Prostate gland (tissue), 2 donors: ENCODE measurements at regions not wholly inside any gene's neighbourhood (a gene's known extent, or its start where the extent isn't known, plus 50 kb on each side); places are given as distances from the start of the nearest gene placed in this dataset.

ENCODE experiments used
- POLR2A ChIP-seq: fragments of 450-650 bp; IDR thresholded peaks from one replicate; pipeline ENCODE4 v1.6.1; 2016; ENCODE audit warnings: antibody characterized with exemption, mild to moderate bottlenecking
- POLR2AphosphoS5 ChIP-seq: sonication (generic); formaldehyde crosslinking; IDR thresholded peaks from one replicate; pipeline ENCODE4 v1.6.1; 2017; ENCODE audit warnings: antibody characterized with exemption
- TF ChIP-seq, protein P1 (sequence below), 4 experiments: fragments of 200-600 bp in 2 of 4; fragments of 450-650 bp in 2 of 4; sonication (generic) in 2 of 4; IDR thresholded peaks; 1 replicate in 3 of 4; 2 replicates in 1 of 4; pipeline ENCODE4 v1.5.1; 2016 to 2019; ENCODE audit warnings: antibody characterized with exemption in 4 of 4, mild to moderate bottlenecking in 2 of 4, moderate library complexity in 2 of 4

DNA sequence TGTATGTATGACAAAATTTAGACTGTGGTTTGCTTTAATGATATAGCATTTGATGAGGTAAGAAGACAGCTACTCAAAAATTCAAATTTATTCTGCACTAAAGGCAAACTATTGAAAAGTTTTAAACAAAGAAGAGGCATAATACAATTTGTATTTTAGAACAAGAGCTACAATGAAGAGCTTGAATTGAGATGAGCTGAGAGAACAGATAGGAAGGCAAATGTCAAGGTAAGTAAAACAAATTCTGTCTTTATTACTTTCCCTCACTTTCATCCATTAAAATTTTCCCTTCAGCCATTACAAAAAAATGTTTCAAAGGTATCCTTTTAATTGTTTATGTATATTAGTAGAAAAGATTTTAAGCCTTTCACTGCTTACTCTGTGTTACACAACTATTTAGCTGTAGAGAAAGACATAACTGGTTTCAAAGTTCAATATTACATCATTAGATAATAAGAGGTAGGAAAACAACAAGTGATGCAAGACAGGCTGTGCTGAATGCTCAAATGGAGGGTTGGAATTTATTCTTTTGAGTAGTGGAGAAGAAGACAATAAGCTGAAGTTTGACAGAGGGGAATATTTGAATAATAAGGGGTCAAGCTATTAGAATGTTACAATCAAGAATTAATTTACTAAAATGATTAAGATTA is 1334.1 kb downstream of the FSCB start:
- no peak for TF ChIP-seq POLR2AphosphoS5
- TF ChIP-seq, protein P1, sequence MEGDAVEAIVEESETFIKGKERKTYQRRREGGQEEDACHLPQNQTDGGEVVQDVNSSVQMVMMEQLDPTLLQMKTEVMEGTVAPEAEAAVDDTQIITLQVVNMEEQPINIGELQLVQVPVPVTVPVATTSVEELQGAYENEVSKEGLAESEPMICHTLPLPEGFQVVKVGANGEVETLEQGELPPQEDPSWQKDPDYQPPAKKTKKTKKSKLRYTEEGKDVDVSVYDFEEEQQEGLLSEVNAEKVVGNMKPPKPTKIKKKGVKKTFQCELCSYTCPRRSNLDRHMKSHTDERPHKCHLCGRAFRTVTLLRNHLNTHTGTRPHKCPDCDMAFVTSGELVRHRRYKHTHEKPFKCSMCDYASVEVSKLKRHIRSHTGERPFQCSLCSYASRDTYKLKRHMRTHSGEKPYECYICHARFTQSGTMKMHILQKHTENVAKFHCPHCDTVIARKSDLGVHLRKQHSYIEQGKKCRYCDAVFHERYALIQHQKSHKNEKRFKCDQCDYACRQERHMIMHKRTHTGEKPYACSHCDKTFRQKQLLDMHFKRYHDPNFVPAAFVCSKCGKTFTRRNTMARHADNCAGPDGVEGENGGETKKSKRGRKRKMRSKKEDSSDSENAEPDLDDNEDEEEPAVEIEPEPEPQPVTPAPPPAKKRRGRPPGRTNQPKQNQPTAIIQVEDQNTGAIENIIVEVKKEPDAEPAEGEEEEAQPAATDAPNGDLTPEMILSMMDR (IDR thresholded peaks at IDR 0.05) = no peak
- TF ChIP-seq POLR2A = no peak
